Mesenchymal stem cell (in vitro differentiated cells and primary cell): ENCODE measurements at regions not wholly inside any gene's neighbourhood (a gene's known extent, or its start where the extent isn't known, plus 50 kb on each side); places are given as distances from the start of the nearest gene placed in this dataset.
"Not testable (repeated sequence)": the region's sequence is repeated elsewhere in the genome, so short reads cannot be mapped to it uniquely, and the experiment has no call there.

ENCODE experiments used
- DNase-seq: peaks from one replicate; pipeline ENCODE4 v3.0.0-alpha.2; 2013
- H2AFZ ChIP-seq: one replicate; pipeline ENCODE4 v1.6.1; 2013; ENCODE audit warnings: low read depth, mild to moderate bottlenecking, control low read depth, inconsistent platforms, low read length, moderate library complexity
- H2AK5ac ChIP-seq: 2 replicates; pipeline ENCODE4 v1.6.1; 2013; ENCODE audit warnings: low read length, moderate library complexity, mild to moderate bottlenecking, inconsistent platforms; ENCODE audit not compliant: severe bottlenecking
- H2BK120ac ChIP-seq: one replicate; pipeline ENCODE4 v1.6.1; 2013; ENCODE audit warnings: low read depth, mild to moderate bottlenecking, inconsistent platforms, low read length, moderate library complexity
- H2BK12ac ChIP-seq, 2 experiments: one replicate each; pipeline ENCODE4 v1.6.1; 2013; ENCODE audit warnings: inconsistent platforms in 2 of 2, low read length in 2 of 2, mild to moderate bottlenecking in 2 of 2, moderate library complexity in 2 of 2, control low read depth in 1 of 2
- H2BK15ac ChIP-seq: one replicate; pipeline ENCODE4 v1.6.1; 2013; ENCODE audit warnings: mild to moderate bottlenecking, low read depth, inconsistent platforms; ENCODE audit not compliant: poor library complexity, severe bottlenecking
- H2BK5ac ChIP-seq: 2 replicates; pipeline ENCODE4 v1.6.1; 2013; ENCODE audit warnings: low read depth, mild to moderate bottlenecking, low read length, control low read depth, inconsistent platforms; ENCODE audit not compliant: poor library complexity, severe bottlenecking
- H3K14ac ChIP-seq, 2 experiments: one replicate each; pipeline ENCODE4 v1.6.1; 2013; ENCODE audit warnings: inconsistent platforms in 2 of 2, low read length in 2 of 2, control low read depth in 1 of 2, mild to moderate bottlenecking in 1 of 2, moderate library complexity in 1 of 2
- H3K18ac ChIP-seq, 2 experiments: one replicate each; pipeline ENCODE4 v1.6.1; 2013; ENCODE audit warnings: inconsistent platforms in 2 of 2, low read length in 2 of 2, control low read depth in 1 of 2, low read depth in 1 of 2, mild to moderate bottlenecking in 1 of 2
- H3K23ac ChIP-seq, 2 experiments: one replicate each; pipeline ENCODE4 v1.6.1; 2013; ENCODE audit warnings: inconsistent platforms in 2 of 2, low read length in 2 of 2, mild to moderate bottlenecking in 2 of 2, moderate library complexity in 2 of 2, control low read depth in 1 of 2
- H3K27ac ChIP-seq: 2 replicates; pipeline ENCODE4 v1.5.1; 2013; ENCODE audit warnings: mild to moderate bottlenecking, moderate library complexity, low read length, control low read depth, inconsistent platforms; ENCODE audit not compliant: poor library complexity, severe bottlenecking
- H3K27me3 ChIP-seq, 2 experiments: 2 replicates each; pipeline versions ENCODE4 v1.6.1 to v1.7.0; 2013; ENCODE audit warnings: low read length in 2 of 2, mild to moderate bottlenecking in 2 of 2, moderate library complexity in 2 of 2, control low read depth in 1 of 2, inconsistent platforms in 1 of 2; ENCODE audit not compliant: control insufficient read depth in 1 of 2, insufficient read depth in 1 of 2
- H3K36me3 ChIP-seq, 2 experiments: 2 replicates each; pipeline versions ENCODE4 v1.6.1 to v1.7.0; 2013; ENCODE audit warnings: low read length in 2 of 2, control low read depth in 1 of 2, inconsistent platforms in 1 of 2, low read depth in 1 of 2, mild to moderate bottlenecking in 1 of 2; ENCODE audit not compliant: insufficient read depth in 2 of 2, control insufficient read depth in 1 of 2
- H3K4ac ChIP-seq, 2 experiments: one replicate each; pipeline ENCODE4 v1.6.1; 2013; ENCODE audit warnings: inconsistent platforms in 2 of 2, low read length in 2 of 2, mild to moderate bottlenecking in 2 of 2, moderate library complexity in 2 of 2, control low read depth in 1 of 2, low read depth in 1 of 2
- H3K4me1 ChIP-seq: 2 replicates; pipeline ENCODE4 v1.6.1; 2013; ENCODE audit warnings: low read depth, low read length, control low read depth; ENCODE audit not compliant: control insufficient read depth, insufficient read depth
- H3K4me2 ChIP-seq: 2 replicates; pipeline ENCODE4 v1.6.1; 2013; ENCODE audit warnings: low read length, mild to moderate bottlenecking, inconsistent platforms; ENCODE audit not compliant: poor library complexity, severe bottlenecking
- H3K4me3 ChIP-seq, 2 experiments: 2 replicates each; pipeline versions ENCODE4 v1.5.1 to v1.7.0; 2013; ENCODE audit warnings: low read length in 2 of 2, mild to moderate bottlenecking in 2 of 2, control low read depth in 1 of 2, low read depth in 1 of 2; ENCODE audit not compliant: insufficient read depth in 1 of 2
- H3K79me1 ChIP-seq: replicated peaks from 2 replicates; pipeline ENCODE4 v1.6.1; 2013; ENCODE audit warnings: mild to moderate bottlenecking, control low read depth, low read length, inconsistent platforms; ENCODE audit not compliant: poor library complexity, severe bottlenecking
- H3K9ac ChIP-seq: 2 replicates; pipeline ENCODE4 v1.7.0; 2013; ENCODE audit warnings: mild to moderate bottlenecking, low read length, moderate library complexity
- H3K9me3 ChIP-seq: 2 replicates; pipeline ENCODE4 v1.7.0; 2013; ENCODE audit warnings: mild to moderate bottlenecking, low read length; ENCODE audit not compliant: control insufficient read depth
- H4K8ac ChIP-seq: one replicate; pipeline ENCODE4 v1.6.1; 2013; ENCODE audit warnings: inconsistent platforms, mild to moderate bottlenecking, low read length, moderate library complexity
- H4K91ac ChIP-seq: one replicate; pipeline ENCODE4 v1.6.1; 2013; ENCODE audit warnings: mild to moderate bottlenecking, low read length, inconsistent platforms
- WGBS: methylation state at CpG from one replicate; pipeline ENCODE4 v1.1.7; 2013; ENCODE audit warnings: mixed read lengths; 5-methylcytosine and 5-hydroxymethylcytosine counted together

DNA sequence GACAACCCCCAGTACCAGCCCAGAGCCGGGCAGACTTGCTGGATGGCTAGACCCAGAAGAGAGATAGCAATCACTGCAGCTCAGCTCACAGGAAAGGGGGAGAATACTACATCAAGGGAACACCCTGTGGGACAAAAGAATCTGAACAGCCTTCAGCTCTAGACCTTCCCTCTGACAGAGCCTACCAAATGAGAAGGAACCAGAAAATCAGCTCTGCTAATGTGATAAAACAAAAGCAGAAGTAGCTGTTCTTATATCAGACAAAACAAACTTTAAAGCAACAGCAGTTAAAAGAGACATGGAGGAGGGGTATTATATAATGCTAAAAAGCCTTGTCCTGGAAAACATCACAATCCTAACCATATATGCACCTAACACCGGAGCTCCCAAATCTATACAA, 283.3 kb downstream of the KLF13 start:
- peaks cover 2% of the 10 kb centered on the region for H3K4me1 ChIP-seq
- no peaks in the 10 kb centered on the region for H3K27me3 ChIP-seq
- no peak overlapping the region for H3K14ac ChIP-seq
- no peak for DNase-seq
- no peak overlapping the region for H2AK5ac ChIP-seq
- no peaks in the 10 kb centered on the region for H3K36me3 ChIP-seq
- H2BK120ac ChIP-seq, result no peak overlapping the region
- no peak overlapping the region for H2BK12ac ChIP-seq
- no peak overlapping the region for H4K8ac ChIP-seq
- H3K9me3 ChIP-seq, result no peaks in the 10 kb centered on the region
- H3K79me1 ChIP-seq, result no peaks in the 10 kb centered on the region
- no peak overlapping the region for H3K23ac ChIP-seq
- H3K18ac ChIP-seq, result no peak overlapping the region
- H3K4me3 ChIP-seq, result no peak overlapping the region
- no peak overlapping the region for H3K27ac ChIP-seq
- no peak overlapping the region for H4K91ac ChIP-seq
- no peak overlapping the region for H3K9ac ChIP-seq
- H3K4me2 ChIP-seq, result no peak overlapping the region
- no peak overlapping the region for H2BK15ac ChIP-seq
- H2AFZ ChIP-seq, result no peak overlapping the region
- WGBS, result 67% methylated on average over 1 of the region's 2 CpGs
- no peak overlapping the region for H3K4ac ChIP-seq
- H2BK5ac ChIP-seq, result no peak overlapping the region

GRCh38 chr15:31615643-31616415, 289.2 kb downstream of the KLF13 start:
- no peaks in the 10 kb centered on the region for H3K27me3 ChIP-seq
- 83% methylated on average over 8 of the region's 9 CpGs for WGBS

DNA sequence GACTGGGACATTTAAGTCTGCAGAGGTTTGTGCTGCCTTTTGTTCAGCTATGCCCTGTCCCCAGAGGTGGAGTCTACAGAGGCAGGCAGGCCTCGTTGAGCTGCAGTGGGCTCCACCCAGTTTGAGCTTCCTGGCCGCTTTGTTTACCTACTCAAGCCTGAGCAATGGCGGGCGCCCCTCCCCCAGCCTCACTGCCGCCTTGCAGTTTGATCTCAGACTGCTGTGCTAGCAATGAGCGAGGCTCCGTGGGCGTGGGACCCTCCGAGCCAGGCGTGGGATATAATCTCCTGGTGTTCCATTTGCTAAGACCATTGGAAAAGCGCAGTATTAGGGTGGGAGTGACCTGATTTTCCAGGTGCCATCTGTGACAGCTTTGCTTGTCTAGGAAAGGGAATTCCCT, 296.7 kb downstream of the KLF13 start:
- not testable (repeated sequence) for H3K9ac ChIP-seq, H3K79me1 ChIP-seq, H4K8ac ChIP-seq, H3K4me2 ChIP-seq, H3K36me3 ChIP-seq, H3K14ac ChIP-seq, H3K23ac ChIP-seq, H3K27ac ChIP-seq, H3K9me3 ChIP-seq, DNase-seq, H2AK5ac ChIP-seq, H3K4me1 ChIP-seq, H4K91ac ChIP-seq, H2BK12ac ChIP-seq, H2BK120ac ChIP-seq, H3K27me3 ChIP-seq, H2BK15ac ChIP-seq, H3K18ac ChIP-seq, H2BK5ac ChIP-seq, H3K4ac ChIP-seq, H2AFZ ChIP-seq, H3K4me3 ChIP-seq
- WGBS, result 77% methylated on average over 11 of the region's 11 CpGs

More at GRCh38 chr15:31615643-31616415, 289.2 kb downstream of the KLF13 start:
- Histone ChIP-seq H3K4ac (no peak overlapping the region), H2BK12ac (no peak overlapping the region), H3K79me1 (no peaks in the 10 kb centered on the region), H4K91ac (no peak overlapping the region), H3K4me1 (no peaks in the 10 kb centered on the region), H2BK15ac (no peak overlapping the region), H3K9ac (no peak overlapping the region), H4K8ac (no peak overlapping the region), H2BK120ac (no peak overlapping the region), H3K36me3 (no peaks in the 10 kb centered on the region), H3K14ac (no peak overlapping the region), H2AFZ (no peak overlapping the region), H3K4me3 (no peak overlapping the region), H2AK5ac (no peak overlapping the region), H3K9me3 (no peaks in the 10 kb centered on the region), H3K27ac (no peak overlapping the region), H3K23ac (no peak overlapping the region), H3K18ac (no peak overlapping the region), H2BK5ac (no peak overlapping the region), H3K4me2 (no peak overlapping the region)
- DNase-seq, result no peak

- H4K91ac ChIP-seq, H2AFZ ChIP-seq, H3K36me3 ChIP-seq, H3K79me1 ChIP-seq, DNase-seq, H3K27me3 ChIP-seq, H3K27ac ChIP-seq, H4K8ac ChIP-seq, H3K9me3 ChIP-seq, H3K4me2 ChIP-seq, H3K4ac ChIP-seq, H3K23ac ChIP-seq, H3K14ac ChIP-seq, H3K9ac ChIP-seq, H3K4me1 ChIP-seq, H3K4me3 ChIP-seq, H2AK5ac ChIP-seq, H2BK120ac ChIP-seq, H2BK15ac ChIP-seq, H2BK5ac ChIP-seq, H2BK12ac ChIP-seq, H3K18ac ChIP-seq: not testable (repeated sequence)
- WGBS, result no CpG with 5 or more reads among the region's 1 CpG
These were observed 297.5 kb downstream of the KLF13 start for GRCh38 chr15:31624115-31624514.
